ENCODE measurements at regions not wholly inside any gene's neighbourhood (a gene's known extent, or its start where the extent isn't known, plus 50 kb on each side); places are given as distances from the start of the nearest gene placed in this dataset.
A peak's percentile ranks its signal among the peaks of the same experiment; 100 is the strongest.

DNA sequence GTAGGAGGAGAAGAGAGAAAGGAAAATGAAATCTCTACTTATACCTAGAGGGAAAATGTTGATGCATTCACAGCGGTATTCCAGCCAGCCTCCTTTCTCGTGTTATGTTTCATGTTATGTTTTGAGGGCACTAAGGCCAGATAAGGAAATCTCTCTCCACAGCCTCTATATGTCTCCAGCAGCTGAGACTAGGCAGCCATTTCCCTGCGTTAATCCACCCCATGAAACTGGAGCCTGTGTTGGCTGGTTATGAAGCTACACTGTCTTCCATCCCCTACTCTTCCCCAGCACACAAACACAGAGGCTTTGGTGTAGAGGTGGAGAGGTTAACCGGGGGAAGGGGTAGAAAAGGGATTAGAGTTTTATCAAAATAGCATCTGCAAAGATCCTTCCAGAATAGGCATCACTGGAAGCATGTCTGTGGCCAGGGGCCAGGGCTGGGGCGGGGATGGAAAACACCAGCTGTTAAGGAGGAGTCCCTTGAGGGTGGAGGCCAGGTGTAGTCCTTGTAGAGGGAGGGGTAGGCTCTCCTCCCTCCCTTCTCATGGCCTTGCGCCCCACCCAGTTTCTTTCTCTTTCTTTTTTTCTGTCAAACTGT lies 100.9 kb upstream of the TNP1 start:
- Mint-ChIP-seq H3K4me1 (no peaks in the 10 kb centered on the region), H3K36me3 (no peaks in the 10 kb centered on the region), H3K27me3 (ENCODE audit: low read depth in 3 of 3) (peaks cover 0 to 6% (median 0%) of the 10 kb centered on the region in 3 donors), H3K9me3 (no peaks in the 10 kb centered on the region), H3K4me3 (no peak overlapping the region), H3K27ac (no peak overlapping the region)
- DNase-seq: no peak

DNA sequence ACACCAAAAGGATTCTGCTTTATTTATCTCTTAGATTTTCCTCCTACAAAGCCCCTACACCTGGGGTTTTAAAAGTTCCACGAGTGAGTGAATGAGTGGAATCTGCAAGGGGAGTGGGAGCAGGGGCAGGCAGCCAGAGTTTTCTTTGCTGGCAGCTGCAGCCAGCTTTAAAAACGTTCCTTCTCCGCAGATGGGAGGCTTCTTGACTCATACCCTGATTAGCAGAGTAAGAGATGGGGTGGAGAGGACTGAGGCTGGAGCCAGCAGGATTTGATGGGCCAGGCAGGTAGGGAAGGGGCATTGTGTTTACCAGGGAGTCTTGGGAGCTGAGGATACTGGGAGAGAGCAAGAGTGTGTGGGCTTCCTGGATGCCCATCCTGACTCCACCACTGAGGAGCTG lies 99.6 kb upstream of the TNP1 start:
- H3K9me3 Mint-ChIP-seq: peaks cover 0 to 6% (median 0%) of the 10 kb centered on the region in 6 donors

DNA sequence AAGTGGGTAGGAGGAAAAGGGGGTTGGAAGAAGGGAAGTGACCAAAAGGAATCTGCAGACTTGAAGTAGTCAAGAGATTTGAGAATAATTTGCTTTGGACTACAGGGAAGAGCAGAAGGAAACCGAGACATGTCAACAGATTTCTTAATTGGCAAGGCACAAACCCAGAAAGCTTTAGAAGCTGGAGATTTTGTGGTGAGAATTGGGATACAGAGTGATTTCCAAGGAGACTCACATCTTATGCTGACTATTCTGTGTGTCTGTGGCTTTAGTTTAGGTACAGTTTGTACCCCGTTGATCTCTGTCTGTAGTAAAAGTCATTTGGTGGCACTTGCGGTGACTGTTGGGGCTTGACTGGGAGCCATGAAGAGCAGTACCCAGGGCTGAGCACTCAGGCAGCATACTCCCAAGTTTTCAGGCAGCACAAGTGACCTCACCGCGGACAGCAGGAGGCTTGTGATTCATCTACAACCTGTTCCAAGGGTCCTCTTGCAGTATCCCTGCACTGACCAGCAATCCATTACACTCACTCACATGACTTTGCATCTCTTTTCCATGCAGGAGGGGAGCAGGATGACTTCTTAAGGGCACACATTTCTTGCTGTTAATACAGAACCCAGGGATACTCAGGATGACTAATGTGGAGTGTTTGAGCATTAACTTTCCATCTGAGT lies 97.1 kb upstream of the TNP1 start:
- Mint-ChIP-seq H3K27ac (no peak overlapping the region), H3K9me3 (peaks cover 0 to 17% (median 4%) of the 10 kb centered on the region in 6 donors), H3K36me3 (peaks cover 0 to 12% (median 7%) of the 10 kb centered on the region in 3 donors), H3K4me3 (no peak overlapping the region), H3K4me1 (no peaks in the 10 kb centered on the region), H3K27me3 (ENCODE audit: low read depth in 3 of 3) (peaks cover 0 to 4% (median 4%) of the 10 kb centered on the region in 3 donors)
- no peak for DNase-seq

More for the DNA sequence above, 99.6 kb upstream of the TNP1 start:
- DNase-seq: no peak
- peaks cover 0 to 6% (median 0%) of the 10 kb centered on the region in 3 donors for H3K27me3 Mint-ChIP-seq (ENCODE audit: low read depth in 3 of 3)
- no peak overlapping the region for H3K4me3 Mint-ChIP-seq
- no peaks in the 10 kb centered on the region for H3K36me3 Mint-ChIP-seq
- H3K4me1 Mint-ChIP-seq: no peaks in the 10 kb centered on the region
- H3K27ac Mint-ChIP-seq: no peak overlapping the region

DNA sequence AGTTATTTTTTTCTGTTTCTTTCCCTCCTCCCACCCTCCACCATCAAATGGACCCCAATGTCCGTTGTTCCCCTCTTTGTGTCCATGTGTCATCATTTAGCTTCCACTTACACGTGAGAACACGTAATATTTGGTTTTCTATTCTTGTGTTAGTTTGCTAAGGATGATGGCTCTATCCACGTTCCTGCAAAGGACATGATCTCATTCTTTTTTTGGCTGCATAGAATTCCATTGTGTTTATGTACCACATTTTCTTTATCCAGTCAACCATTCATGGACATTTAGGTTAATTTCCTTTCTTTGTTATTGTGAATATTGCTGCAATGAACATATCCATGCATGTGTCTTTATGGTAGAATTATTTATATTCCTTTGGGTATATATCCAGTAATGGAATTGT lies 91.3 kb upstream of the TNP1 start:
- peaks cover 0 to 17% (median 4%) of the 10 kb centered on the region in 6 donors for H3K9me3 Mint-ChIP-seq
- H3K4me3 Mint-ChIP-seq: no peak overlapping the region
- H3K4me1 Mint-ChIP-seq: peaks cover 11 to 13% of the 10 kb centered on the region in 2 donors
- peaks cover 2 to 4% (median 4%) of the 10 kb centered on the region in 3 donors for H3K27me3 Mint-ChIP-seq (ENCODE audit: low read depth in 3 of 3)
- H3K36me3 Mint-ChIP-seq: peaks cover 0 to 12% (median 7%) of the 10 kb centered on the region in 3 donors
- no peak for DNase-seq
- H3K27ac Mint-ChIP-seq: no peak overlapping the region

DNA sequence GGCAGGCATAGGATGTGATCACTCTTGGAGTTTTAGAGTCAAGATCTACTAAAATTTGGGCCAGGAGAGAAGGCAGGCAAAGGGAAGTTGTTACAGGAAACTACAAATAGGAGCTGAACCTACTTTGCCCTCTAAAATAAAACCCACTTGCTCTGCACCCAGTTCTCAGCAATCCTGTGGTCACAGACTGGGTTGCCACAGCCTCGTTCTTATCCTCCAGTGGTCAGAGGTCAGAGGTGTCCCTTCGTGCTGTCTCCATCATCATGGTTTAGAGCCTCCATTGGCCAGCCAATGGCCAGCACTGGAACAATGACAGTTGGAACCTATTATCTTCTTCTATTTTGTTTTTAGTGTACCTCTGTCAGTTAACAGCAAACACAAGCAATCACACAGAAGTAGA lies 90.7 kb upstream of the TNP1 start:
- Mint-ChIP-seq H3K36me3 (peaks cover 0 to 12% (median 7%) of the 10 kb centered on the region in 3 donors), H3K4me3 (no peak overlapping the region), H3K4me1 (peaks cover 11 to 13% of the 10 kb centered on the region in 2 donors), H3K9me3 (peaks cover 0 to 17% (median 4%) of the 10 kb centered on the region in 6 donors), H3K27me3 (ENCODE audit: low read depth in 3 of 3) (peaks cover 2 to 4% (median 4%) of the 10 kb centered on the region in 3 donors), H3K27ac (no peak overlapping the region)
- no peak for DNase-seq

DNA sequence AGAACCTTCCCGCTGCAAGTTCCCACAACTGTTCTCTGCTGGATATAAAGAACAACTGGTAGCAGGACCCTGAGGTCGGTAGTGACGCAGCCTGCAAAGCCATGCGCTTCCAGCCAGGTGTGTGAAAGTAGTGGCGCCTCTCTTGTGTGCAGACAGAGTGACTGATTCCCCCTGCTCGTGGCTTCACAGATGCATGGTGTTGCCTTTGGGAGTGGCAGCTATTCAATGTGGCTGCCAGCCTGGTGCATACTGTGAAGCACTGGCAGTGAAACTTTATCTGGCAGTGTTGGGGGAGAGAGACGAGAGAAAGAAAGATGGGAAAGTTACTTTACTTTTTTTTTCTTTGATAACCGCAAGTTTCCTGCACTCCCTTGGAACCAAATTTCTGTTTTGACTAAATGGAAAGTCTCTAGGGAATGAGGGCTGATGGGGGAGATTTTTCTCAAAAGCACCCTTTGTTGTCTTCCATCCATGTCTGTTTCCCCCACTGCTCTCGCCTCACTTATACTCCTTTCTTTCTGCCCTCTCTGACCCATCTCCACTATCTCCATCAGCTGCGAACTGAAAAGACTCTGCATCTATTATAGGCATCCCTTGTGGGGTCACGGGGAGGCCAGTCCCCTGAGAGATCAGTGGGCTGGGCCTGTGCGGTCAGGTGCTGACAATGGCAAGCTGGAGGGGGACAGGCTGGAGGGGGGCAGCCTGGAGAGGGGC lies 90.0 kb upstream of the TNP1 start:
- H3K27ac Mint-ChIP-seq: peak overlapping the region in 1 of 6 donors; percentile 36
- H3K9me3 Mint-ChIP-seq: peaks cover 0 to 15% (median 4%) of the 10 kb centered on the region in 6 donors
- H3K36me3 Mint-ChIP-seq: peaks cover 0 to 12% (median 7%) of the 10 kb centered on the region in 3 donors
- peaks cover 11 to 13% of the 10 kb centered on the region in 2 donors for H3K4me1 Mint-ChIP-seq
- DNase-seq: no peak
- no peak overlapping the region for H3K4me3 Mint-ChIP-seq
- peaks cover 2 to 4% (median 4%) of the 10 kb centered on the region in 3 donors for H3K27me3 Mint-ChIP-seq (ENCODE audit: low read depth in 3 of 3)

DNA sequence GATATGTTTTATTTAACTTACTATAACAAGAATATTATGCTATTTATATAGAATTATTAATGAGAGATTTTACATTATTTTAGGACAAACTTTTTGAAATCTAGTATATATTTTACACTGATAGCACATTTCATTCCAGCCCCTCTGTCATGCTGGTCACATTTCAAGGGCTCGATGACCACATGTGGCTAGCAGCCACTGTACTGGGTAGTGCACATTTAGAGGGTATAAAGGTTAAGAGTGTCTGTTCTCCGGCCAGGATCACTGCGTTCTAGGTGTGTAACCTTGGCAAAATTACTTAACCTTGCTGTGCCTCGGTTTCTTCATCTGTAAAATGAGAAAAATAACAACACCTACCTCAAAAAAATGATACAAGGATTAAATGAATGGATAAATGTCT lies 87.2 kb upstream of the TNP1 start:
- H3K4me3 Mint-ChIP-seq: no peak overlapping the region
- no peak for DNase-seq
- H3K4me1 Mint-ChIP-seq: peaks cover 11 to 13% of the 10 kb centered on the region in 2 donors
- H3K27me3 Mint-ChIP-seq (ENCODE audit: low read depth in 3 of 3): peaks cover 3 to 9% (median 4%) of the 10 kb centered on the region in 3 donors
- no peak overlapping the region for H3K27ac Mint-ChIP-seq
- no peaks in the 10 kb centered on the region for H3K9me3 Mint-ChIP-seq
- H3K36me3 Mint-ChIP-seq: no peaks in the 10 kb centered on the region

DNA sequence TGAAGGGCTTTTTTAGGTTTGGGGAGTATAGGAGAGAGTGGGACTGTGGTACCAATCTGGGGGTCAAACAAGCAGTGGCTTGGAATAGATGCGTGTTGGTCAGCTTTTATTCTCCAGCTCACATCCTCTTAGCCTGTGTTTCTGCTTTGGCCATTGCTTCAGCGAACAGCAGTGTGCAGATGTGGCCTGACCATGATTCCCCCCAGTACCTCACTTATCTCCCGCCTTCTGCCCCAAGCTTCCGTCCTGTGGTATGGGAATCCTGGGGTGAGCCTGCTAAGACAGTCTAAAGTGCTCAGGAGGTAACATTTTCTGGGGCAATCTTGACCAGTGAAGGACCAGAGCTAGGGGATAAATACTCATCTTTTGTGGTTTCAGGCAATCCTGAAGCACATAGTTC lies 84.9 kb upstream of the TNP1 start:
- DNase-seq: no peak
- Mint-ChIP-seq H3K27me3 (ENCODE audit: low read depth in 3 of 3) (peaks cover 3 to 10% (median 5%) of the 10 kb centered on the region in 3 donors), H3K36me3 (no peaks in the 10 kb centered on the region), H3K9me3 (no peaks in the 10 kb centered on the region), H3K27ac (no peak overlapping the region), H3K4me3 (no peak overlapping the region), H3K4me1 (peaks cover 1 to 3% of the 10 kb centered on the region in 2 donors)

DNA sequence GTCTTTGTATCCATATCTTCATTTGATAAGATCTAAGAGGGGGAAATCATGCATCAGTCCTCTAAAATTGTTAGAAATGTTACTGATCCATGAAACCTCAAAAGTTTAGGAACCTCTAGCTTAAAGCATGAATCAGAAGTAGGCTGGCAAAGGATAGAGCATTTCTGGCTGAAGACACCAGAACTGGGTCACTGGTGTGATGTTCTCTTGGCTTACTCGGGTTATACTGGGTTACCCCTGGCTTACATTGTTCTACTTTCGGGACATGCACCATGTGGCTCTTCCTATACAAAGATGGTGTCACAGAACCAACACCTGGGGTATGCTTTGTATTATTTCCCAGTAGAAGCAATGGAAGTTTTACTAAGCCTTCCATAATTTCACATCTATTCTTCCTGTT lies 83.2 kb upstream of the TNP1 start:
- no peaks in the 10 kb centered on the region for H3K36me3 Mint-ChIP-seq
- DNase-seq: no peak

DNA sequence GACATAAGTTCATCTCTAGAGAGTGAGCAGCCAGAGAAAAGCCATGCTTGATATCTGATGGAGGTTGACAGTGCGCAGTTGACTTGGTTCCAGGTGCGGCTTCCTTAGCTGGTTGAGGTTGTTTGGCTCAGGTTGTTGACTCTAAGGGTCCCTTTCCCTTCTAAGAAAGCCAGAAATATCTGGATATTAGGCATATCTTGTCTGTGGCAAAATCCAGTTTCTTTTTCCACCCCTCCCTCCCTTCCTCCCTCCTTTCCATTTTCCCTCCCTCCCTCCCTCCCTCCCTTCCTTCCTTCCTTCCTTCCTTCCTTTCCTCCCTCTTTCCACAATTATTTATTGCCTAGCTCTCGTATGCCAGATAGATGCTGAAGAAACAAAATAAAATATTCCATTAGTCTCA lies 82.6 kb upstream of the TNP1 start:
- Mint-ChIP-seq H3K27ac (no peak overlapping the region), H3K36me3 (no peaks in the 10 kb centered on the region), H3K4me3 (no peak overlapping the region), H3K4me1 (no peaks in the 10 kb centered on the region), H3K9me3 (no peaks in the 10 kb centered on the region), H3K27me3 (ENCODE audit: low read depth in 3 of 3) (peaks cover 2 to 10% (median 9%) of the 10 kb centered on the region in 3 donors)
- DNase-seq: no peak

More for the DNA sequence above, 83.2 kb upstream of the TNP1 start:
- Mint-ChIP-seq H3K4me3 (no peak overlapping the region), H3K27ac (no peak overlapping the region), H3K4me1 (no peaks in the 10 kb centered on the region), H3K27me3 (ENCODE audit: low read depth in 3 of 3) (peaks cover 2 to 10% (median 5%) of the 10 kb centered on the region in 3 donors), H3K9me3 (no peaks in the 10 kb centered on the region)

DNA sequence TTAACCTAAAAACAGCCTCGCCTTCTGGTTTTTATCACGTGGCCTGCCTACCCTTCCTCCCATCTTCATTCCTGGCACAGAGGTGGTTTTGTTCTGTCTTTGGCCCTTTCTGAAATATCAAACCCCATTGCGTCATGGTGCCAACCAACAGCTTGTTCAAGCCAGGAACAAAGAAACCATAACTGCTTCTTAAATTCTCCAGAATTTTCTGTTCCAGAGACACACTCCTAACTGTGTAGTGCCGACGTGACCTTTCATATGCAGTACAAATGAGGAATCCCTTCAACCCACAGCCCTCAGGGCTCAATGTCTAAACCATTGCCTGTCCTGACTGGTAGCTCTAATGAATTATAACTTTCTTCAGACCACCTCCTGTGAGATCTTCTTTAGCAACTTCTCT lies 82.2 kb upstream of the TNP1 start:
- H3K36me3 Mint-ChIP-seq: no peaks in the 10 kb centered on the region
- H3K4me1 Mint-ChIP-seq: no peaks in the 10 kb centered on the region
- no peak overlapping the region for H3K27ac Mint-ChIP-seq
- H3K9me3 Mint-ChIP-seq: no peaks in the 10 kb centered on the region
- no peak overlapping the region for H3K4me3 Mint-ChIP-seq
- no peak for DNase-seq
- peaks cover 2 to 10% (median 9%) of the 10 kb centered on the region in 3 donors for H3K27me3 Mint-ChIP-seq (ENCODE audit: low read depth in 3 of 3)

DNA sequence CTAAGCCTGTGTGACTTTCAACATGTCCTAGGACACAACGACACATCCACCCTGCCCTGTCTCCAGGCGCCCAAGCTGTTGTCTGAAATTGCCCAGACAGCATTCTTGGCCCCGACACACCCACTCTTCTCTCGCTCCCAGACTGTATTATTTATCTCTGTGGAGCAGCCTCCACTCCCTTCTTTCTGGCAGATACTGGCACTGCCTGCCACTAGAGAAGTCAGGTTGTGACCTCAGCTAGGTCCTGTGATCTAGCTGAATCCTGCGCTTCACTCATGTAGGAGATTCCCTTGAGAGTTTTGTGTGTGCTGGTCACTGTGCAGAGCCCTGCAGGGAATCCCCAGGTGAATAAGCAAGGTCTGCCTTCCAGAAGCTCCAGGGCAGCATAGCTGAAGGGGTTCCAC lies 77.1 kb upstream of the TNP1 start:
- H3K27ac Mint-ChIP-seq: no peak overlapping the region
- no peaks in the 10 kb centered on the region for H3K4me1 Mint-ChIP-seq
- DNase-seq: no peak
- H3K4me3 Mint-ChIP-seq: no peak overlapping the region
- H3K36me3 Mint-ChIP-seq: no peaks in the 10 kb centered on the region
- H3K9me3 Mint-ChIP-seq: no peaks in the 10 kb centered on the region
- peaks cover 2 to 12% (median 5%) of the 10 kb centered on the region in 3 donors for H3K27me3 Mint-ChIP-seq (ENCODE audit: low read depth in 3 of 3)

DNA sequence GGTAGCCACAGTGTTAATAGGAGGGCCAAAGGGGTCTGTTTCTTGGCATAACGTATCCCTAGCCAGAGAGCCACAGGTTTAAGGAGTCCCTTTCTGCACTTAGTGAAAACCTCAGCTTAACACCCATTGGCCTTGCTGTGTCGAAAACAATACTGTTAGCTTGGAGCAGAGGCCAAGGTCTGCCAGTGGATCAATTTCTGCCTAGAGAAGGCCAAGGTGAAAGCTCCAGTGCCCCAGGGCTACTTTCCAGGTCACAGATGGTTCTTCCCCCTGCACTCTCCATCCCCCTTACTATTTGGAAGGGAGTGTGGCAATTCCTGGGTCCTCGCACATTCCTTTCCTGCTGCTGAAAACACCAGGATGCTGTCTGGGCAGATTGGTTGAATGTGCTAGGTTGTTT lies 74.8 kb upstream of the TNP1 start:
- no peaks in the 10 kb centered on the region for H3K9me3 Mint-ChIP-seq
- H3K4me3 Mint-ChIP-seq: no peak overlapping the region
- no peak overlapping the region for H3K27ac Mint-ChIP-seq

DNA sequence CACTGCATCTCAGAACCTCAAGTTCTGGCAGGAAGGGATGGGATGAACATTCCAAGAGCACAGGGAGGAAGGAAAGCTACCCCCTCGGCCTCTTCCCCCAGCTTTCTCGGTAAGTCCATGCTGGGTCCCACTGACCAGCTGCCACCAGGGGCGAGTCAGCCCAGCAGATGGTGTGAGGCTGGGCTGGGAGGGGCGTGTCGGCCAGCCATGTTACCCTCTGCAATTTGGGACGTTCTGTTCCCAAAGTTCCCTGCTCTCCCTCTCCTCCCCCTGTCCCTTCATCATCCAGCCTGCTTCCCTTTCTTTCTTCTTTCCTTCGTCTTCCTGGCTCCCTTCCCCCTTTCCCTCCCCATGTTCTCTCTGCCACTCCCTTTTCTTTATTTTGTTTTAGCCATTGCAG lies 74.3 kb upstream of the TNP1 start:
- Mint-ChIP-seq H3K9me3 (no peaks in the 10 kb centered on the region), H3K27ac (no peak overlapping the region), H3K4me1 (no peaks in the 10 kb centered on the region), H3K4me3 (no peak overlapping the region), H3K27me3 (ENCODE audit: low read depth in 3 of 3) (peaks cover 4 to 14% (median 5%) of the 10 kb centered on the region in 3 donors), H3K36me3 (no peaks in the 10 kb centered on the region)
- DNase-seq: no peak

More for the DNA sequence above, 74.8 kb upstream of the TNP1 start:
- H3K4me1 Mint-ChIP-seq: no peaks in the 10 kb centered on the region
- H3K27me3 Mint-ChIP-seq (ENCODE audit: low read depth in 3 of 3): peaks cover 3 to 11% (median 5%) of the 10 kb centered on the region in 3 donors
- H3K36me3 Mint-ChIP-seq: no peaks in the 10 kb centered on the region
- no peak for DNase-seq
